ENCODE measurements at regions not wholly inside any gene's neighbourhood (a gene's known extent, or its start where the extent isn't known, plus 50 kb on each side); places are given as distances from the start of the nearest gene placed in this dataset.

DNA sequence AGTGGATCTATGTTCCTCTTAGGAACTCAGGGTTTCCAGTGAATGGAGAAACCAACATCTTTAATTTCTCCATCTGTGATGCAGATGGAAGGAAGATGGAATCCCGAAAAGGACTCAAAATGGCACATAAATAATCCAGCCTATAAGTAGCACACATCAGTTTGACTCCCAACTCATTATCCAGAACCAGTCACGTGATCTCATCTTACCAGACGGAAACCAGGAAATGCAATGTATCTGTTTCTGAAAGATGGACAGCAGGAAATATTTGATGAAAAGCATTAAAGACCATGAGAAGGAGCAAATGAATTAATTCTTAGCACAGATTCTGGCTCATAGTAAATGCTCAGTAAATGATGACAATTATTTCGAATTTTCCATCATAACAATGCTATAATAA lies 443.1 kb upstream of the FMR1 start:
- TF ChIP-seq, protein P1, sequence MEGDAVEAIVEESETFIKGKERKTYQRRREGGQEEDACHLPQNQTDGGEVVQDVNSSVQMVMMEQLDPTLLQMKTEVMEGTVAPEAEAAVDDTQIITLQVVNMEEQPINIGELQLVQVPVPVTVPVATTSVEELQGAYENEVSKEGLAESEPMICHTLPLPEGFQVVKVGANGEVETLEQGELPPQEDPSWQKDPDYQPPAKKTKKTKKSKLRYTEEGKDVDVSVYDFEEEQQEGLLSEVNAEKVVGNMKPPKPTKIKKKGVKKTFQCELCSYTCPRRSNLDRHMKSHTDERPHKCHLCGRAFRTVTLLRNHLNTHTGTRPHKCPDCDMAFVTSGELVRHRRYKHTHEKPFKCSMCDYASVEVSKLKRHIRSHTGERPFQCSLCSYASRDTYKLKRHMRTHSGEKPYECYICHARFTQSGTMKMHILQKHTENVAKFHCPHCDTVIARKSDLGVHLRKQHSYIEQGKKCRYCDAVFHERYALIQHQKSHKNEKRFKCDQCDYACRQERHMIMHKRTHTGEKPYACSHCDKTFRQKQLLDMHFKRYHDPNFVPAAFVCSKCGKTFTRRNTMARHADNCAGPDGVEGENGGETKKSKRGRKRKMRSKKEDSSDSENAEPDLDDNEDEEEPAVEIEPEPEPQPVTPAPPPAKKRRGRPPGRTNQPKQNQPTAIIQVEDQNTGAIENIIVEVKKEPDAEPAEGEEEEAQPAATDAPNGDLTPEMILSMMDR (conservative IDR thresholded peaks at IDR 0.05; ENCODE audit: control insufficient read depth, insufficient read depth, low read depth, low read length) = no peak
- no peak for DNase-seq (ENCODE audit: low read depth)
- no peak overlapping the region for H3K4me3 ChIP-seq (ENCODE audit: control insufficient read depth, low read depth, low read length)

DNA sequence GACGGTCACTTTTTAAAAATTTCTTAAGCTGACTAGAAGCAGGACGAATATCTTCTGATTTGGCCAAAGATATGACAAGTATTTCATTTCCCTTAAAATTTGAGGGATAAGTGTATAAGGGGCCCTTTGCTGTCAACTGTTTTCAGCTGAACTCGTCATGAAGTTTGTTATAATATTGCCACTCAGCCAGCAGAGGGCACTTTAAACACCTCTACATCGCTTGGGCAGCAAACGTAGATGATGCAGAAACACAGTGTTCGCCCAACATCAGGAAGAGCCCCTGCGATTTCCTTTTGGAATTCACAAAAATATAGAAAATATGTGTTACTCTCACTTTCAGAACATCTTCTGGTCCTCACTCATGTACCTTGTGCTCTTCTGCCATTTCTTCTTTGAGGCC lies 435.7 kb upstream of the FMR1 start:
- TF ChIP-seq, protein P1 (conservative IDR thresholded peaks at IDR 0.05; ENCODE audit: control insufficient read depth, insufficient read depth, low read depth, low read length) = no peak
- no peak overlapping the region for H3K4me3 ChIP-seq (ENCODE audit: control insufficient read depth, low read depth, low read length)
- DNase-seq (ENCODE audit: low read depth) = peak; percentile 1

DNA sequence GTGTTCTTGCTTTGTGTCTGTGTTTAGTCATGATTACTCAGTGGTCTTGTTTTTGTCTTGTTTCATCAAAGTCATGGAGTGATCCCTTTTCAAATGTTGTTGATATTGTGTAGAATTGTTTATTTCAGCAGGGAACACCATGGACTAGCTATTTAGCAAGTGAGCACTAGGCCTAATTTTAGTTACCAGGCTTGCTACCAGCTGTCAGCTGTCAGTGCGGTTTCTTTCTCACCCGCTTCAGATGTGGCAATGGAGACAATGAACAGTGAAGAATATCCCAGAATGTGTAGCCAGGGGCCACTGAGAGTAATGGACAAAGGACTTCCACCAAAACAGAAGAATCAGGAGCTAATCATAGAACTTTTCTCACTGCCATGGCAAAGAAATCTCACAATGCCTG lies 432.8 kb upstream of the FMR1 start:
- DNase-seq (ENCODE audit: low read depth) = no peak
- H3K4me3 ChIP-seq (ENCODE audit: control insufficient read depth, low read depth, low read length) = no peak overlapping the region
- TF ChIP-seq, protein P1 (conservative IDR thresholded peaks at IDR 0.05; ENCODE audit: control insufficient read depth, insufficient read depth, low read depth, low read length) = no peak

GRCh38 chrX:147485207-147485606 lies 426.5 kb upstream of the FMR1 start:
- TF ChIP-seq, protein P1 (conservative IDR thresholded peaks at IDR 0.05; ENCODE audit: control insufficient read depth, insufficient read depth, low read depth, low read length) = no peak
- no peak overlapping the region for H3K4me3 ChIP-seq (ENCODE audit: control insufficient read depth, low read depth, low read length)
- DNase-seq (ENCODE audit: low read depth) = no peak

DNA sequence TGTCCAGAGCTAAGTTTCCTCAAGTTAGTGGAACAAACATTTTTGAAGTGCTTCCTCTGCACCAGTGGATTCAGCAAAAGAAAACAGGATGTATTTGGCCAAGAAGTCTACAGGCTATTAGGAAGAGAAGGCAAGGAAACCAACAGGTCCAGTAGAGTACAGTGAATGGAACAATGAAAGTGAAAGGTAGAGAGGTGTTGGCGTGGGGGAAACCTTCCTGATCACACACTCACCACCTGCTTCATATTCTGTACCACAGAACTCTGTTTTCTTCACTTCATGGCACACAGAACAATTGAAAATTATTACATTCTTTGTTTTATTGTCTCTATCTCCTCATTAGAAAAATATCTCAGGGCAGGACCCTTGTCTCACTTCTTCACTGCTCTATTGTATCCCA lies 417.4 kb upstream of the FMR1 start:
- no peak for DNase-seq (ENCODE audit: low read depth)
- TF ChIP-seq, protein P1 (conservative IDR thresholded peaks at IDR 0.05; ENCODE audit: control insufficient read depth, insufficient read depth, low read depth, low read length) = no peak
- no peak overlapping the region for H3K4me3 ChIP-seq (ENCODE audit: control insufficient read depth, low read depth, low read length)

GRCh38 chrX:147498796-147499195 lies 412.9 kb upstream of the FMR1 start:
- DNase-seq (ENCODE audit: low read depth) = no peak
- H3K4me3 ChIP-seq (ENCODE audit: control insufficient read depth, low read depth, low read length) = no peak overlapping the region
- TF ChIP-seq, protein P1 (conservative IDR thresholded peaks at IDR 0.05; ENCODE audit: control insufficient read depth, insufficient read depth, low read depth, low read length) = no peak

DNA sequence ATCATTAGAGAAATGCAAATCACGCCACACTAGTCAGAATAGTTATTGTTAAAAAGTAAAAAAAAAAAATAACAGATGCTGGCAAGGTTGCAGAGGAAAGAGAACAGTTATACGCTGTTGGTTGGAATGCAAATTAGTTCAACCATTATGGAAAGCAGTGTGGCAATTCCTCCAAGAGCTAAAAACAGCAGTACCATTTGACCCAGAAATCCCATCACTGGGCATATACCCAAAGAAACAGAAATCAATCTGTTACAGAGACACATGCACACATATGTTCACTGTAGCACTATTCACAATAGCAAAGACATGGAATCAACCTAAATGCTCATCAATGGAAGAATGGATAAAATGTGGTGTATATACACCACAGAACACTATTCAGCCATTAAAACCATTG lies 388.7 kb upstream of the FMR1 start:
- TF ChIP-seq, protein P1 (conservative IDR thresholded peaks at IDR 0.05; ENCODE audit: control insufficient read depth, insufficient read depth, low read depth, low read length) = no peak
- DNase-seq (ENCODE audit: low read depth) = no peak
- no peak overlapping the region for H3K4me3 ChIP-seq (ENCODE audit: control insufficient read depth, low read depth, low read length)

All from fibroblast of mammary gland (primary cell).